T-helper 2 cell treated with Interferon-gamma antibody and Interleukin-4, amounts not matched to agents 5 μg/mL and 100 μg/mL, for 36 hours (primary cell): ENCODE measurements at regions not wholly inside any gene's neighbourhood (a gene's known extent, or its start where the extent isn't known, plus 50 kb on each side); places are given as distances from the start of the nearest gene placed in this dataset.
"Not testable (repeated sequence)": the region's sequence is repeated elsewhere in the genome, so short reads cannot be mapped to it uniquely, and the experiment has no call there.

Source experiments
- DNase-seq: peaks from one replicate; pipeline ENCODE4 v3.0.0; 2021; ENCODE audit warnings: low spot score
- H3K27ac Mint-ChIP-seq: one replicate; pipeline ENCODE4 v1.8.0; 2021; ENCODE audit warnings: mild to moderate bottlenecking, mixed read lengths
- H3K27me3 Mint-ChIP-seq: one replicate; pipeline ENCODE4 v1.8.0; 2021; ENCODE audit warnings: low read depth, mixed read lengths
- H3K36me3 Mint-ChIP-seq: one replicate; pipeline ENCODE4 v1.8.0; 2021; ENCODE audit warnings: low read depth, mixed read lengths
- H3K4me1 Mint-ChIP-seq: one replicate; pipeline ENCODE4 v1.8.0; 2021; ENCODE audit warnings: low read depth, mixed read lengths
- H3K4me3 Mint-ChIP-seq: one replicate; pipeline ENCODE4 v1.8.0; 2022; ENCODE audit warnings: mild to moderate bottlenecking, moderate library complexity, mixed read lengths
- H3K9me3 Mint-ChIP-seq: one replicate; pipeline ENCODE4 v1.8.0; 2021; ENCODE audit warnings: mixed read lengths

DNA sequence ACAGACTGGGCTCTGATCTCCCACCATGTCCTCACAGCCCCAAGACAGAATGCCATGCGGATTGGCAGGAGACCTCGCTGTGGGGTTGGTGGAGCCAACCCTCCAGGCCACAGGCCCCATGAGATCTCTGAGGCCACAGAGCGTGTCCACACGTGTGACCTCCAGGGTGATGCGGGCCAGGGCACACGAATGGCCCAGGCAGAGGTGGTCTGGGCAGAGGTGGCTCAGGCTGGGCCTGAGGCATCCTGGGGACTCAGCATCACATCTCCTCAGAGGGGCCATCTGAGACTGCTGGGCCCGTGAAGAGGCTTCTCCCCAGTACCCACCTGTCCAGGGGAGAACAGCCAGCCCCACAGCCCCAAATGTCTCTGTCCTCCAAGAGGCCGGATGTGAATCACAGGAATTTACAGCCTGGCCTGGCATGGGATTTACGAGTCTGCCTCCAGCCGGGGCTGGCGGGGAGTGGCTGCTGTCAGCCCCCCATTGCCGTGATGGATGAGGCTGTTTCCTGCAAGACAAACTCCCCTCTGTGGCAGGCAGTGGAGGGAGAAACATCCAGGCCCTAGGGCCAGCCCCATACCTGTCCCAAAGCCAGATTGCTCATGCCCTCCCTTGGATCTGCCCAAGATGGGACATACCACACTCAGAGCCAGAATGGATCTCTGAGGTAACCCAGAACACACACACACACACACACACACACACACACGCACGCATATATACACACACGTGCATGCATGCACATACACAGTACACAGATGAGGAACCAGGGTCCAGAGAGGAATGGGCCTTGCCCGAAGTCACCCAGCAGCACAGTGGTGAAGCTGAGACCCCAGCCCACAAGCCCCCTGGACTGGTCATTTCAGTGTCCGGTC is 208.3 kb downstream of the TBC1D2B start:
- Mint-ChIP-seq H3K9me3 (no peaks in the 10 kb centered on the region), H3K4me1 (no peaks in the 10 kb centered on the region), H3K27ac (no peak overlapping the region), H3K27me3 (peaks cover 2% of the 10 kb centered on the region), H3K36me3 (no peaks in the 10 kb centered on the region), H3K4me3 (no peak overlapping the region)
- no peak for DNase-seq

GRCh38 chr15:77868048-77868629 is 209.4 kb downstream of the TBC1D2B start:
- not testable (repeated sequence) for H3K4me1 Mint-ChIP-seq, DNase-seq, H3K36me3 Mint-ChIP-seq, H3K27me3 Mint-ChIP-seq, H3K27ac Mint-ChIP-seq, H3K9me3 Mint-ChIP-seq, H3K4me3 Mint-ChIP-seq

GRCh38 chr15:77867266-77868047 is 210.1 kb downstream of the TBC1D2B start:
- Mint-ChIP-seq H3K36me3 (no peaks in the 10 kb centered on the region), H3K27ac (no peak overlapping the region), H3K4me1 (no peaks in the 10 kb centered on the region), H3K4me3 (no peak overlapping the region), H3K27me3 (peaks cover 2% of the 10 kb centered on the region), H3K9me3 (no peaks in the 10 kb centered on the region)
- DNase-seq: no peak

DNA sequence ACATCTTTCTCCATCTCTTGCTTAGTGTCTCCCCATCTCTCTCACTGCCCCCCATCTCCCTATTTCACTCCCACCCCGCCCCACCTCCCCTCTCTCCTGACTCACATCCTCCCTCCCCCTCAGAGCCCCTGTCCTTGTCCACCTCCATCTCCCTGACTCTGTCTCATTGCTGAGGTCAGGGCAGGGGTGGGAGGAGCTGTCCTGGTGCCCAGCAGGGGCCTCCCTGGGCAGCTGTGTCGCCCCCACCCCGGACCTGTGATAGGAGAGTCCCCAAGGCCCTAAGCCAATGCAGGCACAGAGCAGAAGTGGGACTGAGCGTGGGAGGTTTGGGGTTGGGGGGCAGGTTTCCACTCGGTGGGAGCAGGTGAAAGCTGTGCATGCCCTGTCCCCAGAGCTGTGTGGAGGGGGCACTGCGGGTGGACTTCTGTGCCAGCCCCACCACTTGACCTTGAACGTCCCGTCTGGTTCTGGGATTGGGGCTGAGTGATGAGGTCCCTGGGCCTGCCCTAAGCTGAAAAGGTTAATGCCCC is 210.8 kb downstream of the TBC1D2B start:
- Mint-ChIP-seq H3K9me3 (no peaks in the 10 kb centered on the region), H3K4me3 (no peak overlapping the region), H3K4me1 (no peaks in the 10 kb centered on the region), H3K36me3 (no peaks in the 10 kb centered on the region), H3K27me3 (peaks cover 2% of the 10 kb centered on the region), H3K27ac (no peak overlapping the region)
- DNase-seq: no peak

GRCh38 chr15:77866186-77866585 is 211.3 kb downstream of the TBC1D2B start:
- Mint-ChIP-seq H3K4me3 (no peak overlapping the region), H3K9me3 (no peaks in the 10 kb centered on the region)
- no peak for DNase-seq

DNA sequence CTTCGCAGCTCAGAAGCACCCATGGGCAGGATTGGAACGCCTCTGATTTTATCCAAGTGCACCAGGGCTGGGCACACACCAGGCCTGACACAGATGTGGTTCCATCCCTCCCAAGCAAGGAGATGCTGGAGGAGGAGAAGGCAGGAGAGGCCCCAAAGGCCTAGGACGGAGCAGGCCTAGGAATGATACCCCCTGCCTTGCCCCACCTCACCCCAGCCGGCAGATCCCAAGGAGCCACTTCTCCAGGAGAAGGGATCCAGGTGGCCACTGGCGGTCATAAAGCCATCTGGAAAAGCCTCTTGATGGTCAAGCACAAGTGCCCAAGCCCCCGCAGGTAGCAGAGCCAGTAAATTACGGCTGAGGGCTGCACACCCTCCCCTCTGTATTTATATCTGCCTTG is 211.8 kb downstream of the TBC1D2B start:
- Mint-ChIP-seq H3K27ac (no peak overlapping the region), H3K36me3 (no peaks in the 10 kb centered on the region)
- DNase-seq: no peak

More at GRCh38 chr15:77866186-77866585, 211.3 kb downstream of the TBC1D2B start:
- Mint-ChIP-seq H3K4me1 (no peaks in the 10 kb centered on the region), H3K36me3 (no peaks in the 10 kb centered on the region), H3K27me3 (no peaks in the 10 kb centered on the region), H3K27ac (no peak overlapping the region)

GRCh38 chr15:77865106-77865610 is 212.4 kb downstream of the TBC1D2B start:
- no peaks in the 10 kb centered on the region for H3K36me3 Mint-ChIP-seq

More for the DNA sequence above, 211.8 kb downstream of the TBC1D2B start:
- Mint-ChIP-seq H3K4me3 (no peak overlapping the region), H3K27me3 (no peaks in the 10 kb centered on the region), H3K9me3 (no peaks in the 10 kb centered on the region), H3K4me1 (no peaks in the 10 kb centered on the region)

GRCh38 chr15:77864211-77865105 is 213.1 kb downstream of the TBC1D2B start:
- Mint-ChIP-seq H3K27ac (no peak overlapping the region), H3K4me1 (no peaks in the 10 kb centered on the region), H3K4me3 (no peak overlapping the region), H3K9me3 (no peaks in the 10 kb centered on the region), H3K36me3 (no peaks in the 10 kb centered on the region), H3K27me3 (no peaks in the 10 kb centered on the region)
- no peak for DNase-seq

More at GRCh38 chr15:77865106-77865610, 212.4 kb downstream of the TBC1D2B start:
- Mint-ChIP-seq H3K27me3 (no peaks in the 10 kb centered on the region), H3K27ac (no peak overlapping the region), H3K4me1 (no peaks in the 10 kb centered on the region), H3K9me3 (no peaks in the 10 kb centered on the region), H3K4me3 (no peak overlapping the region)
- no peak for DNase-seq

DNA sequence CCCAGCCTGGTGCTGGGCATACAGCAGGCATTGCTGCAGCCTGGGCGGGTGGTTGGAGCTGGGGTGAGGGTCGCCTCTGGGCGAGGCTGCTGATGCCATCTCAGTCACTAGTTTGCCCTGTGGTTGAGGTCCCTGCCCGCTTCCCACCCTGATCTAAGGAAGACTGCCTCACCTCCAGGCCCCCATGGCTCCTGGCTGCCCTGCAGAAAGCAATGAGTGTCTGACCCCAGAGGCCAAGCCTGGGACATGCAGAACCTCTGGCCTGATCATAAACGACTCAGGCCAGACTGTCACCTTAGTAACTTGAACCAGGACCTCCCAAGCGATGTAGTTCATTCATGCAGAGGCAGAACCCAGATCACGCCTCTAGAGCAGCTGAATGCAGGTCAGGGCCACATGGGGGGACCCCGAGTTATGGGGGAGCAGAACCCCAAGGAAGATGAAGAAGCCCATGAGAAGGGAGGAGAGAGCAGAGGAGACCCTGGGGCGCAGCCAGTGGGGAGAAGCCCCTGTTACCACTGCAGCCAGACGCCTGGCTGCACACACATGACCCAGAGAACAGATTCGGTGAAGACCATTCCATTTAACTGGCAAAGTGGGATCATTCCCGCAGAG is 213.9 kb downstream of the TBC1D2B start:
- DNase-seq: no peak
- Mint-ChIP-seq H3K9me3 (no peaks in the 10 kb centered on the region), H3K27ac (no peak overlapping the region), H3K36me3 (no peaks in the 10 kb centered on the region), H3K27me3 (no peaks in the 10 kb centered on the region), H3K4me3 (no peak overlapping the region), H3K4me1 (no peaks in the 10 kb centered on the region)

DNA sequence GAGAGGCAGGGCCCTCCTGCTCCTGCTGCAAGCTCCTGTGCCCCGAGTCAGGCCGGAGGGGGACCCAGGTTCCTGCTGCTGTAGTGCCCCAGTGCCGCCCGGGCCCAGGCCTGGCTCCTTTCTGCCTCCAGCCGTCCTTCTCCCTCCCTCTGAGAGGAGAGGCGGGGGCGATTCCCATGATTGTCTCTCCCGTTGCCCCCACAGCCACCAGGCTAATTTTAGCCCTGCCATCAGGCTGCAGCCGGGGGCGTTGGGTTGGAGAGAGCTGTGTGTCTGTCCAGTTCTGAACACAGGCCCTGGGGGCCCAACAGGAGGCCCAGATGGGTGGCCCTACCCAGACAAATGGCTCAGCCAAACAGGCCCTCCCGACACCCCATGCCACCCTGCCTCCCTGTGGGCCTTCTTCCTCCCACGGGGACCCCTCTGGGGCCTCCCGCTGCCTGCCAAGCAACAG is 214.8 kb downstream of the TBC1D2B start:
- Mint-ChIP-seq H3K4me3 (no peak overlapping the region), H3K4me1 (no peaks in the 10 kb centered on the region), H3K27me3 (no peaks in the 10 kb centered on the region)

DNA sequence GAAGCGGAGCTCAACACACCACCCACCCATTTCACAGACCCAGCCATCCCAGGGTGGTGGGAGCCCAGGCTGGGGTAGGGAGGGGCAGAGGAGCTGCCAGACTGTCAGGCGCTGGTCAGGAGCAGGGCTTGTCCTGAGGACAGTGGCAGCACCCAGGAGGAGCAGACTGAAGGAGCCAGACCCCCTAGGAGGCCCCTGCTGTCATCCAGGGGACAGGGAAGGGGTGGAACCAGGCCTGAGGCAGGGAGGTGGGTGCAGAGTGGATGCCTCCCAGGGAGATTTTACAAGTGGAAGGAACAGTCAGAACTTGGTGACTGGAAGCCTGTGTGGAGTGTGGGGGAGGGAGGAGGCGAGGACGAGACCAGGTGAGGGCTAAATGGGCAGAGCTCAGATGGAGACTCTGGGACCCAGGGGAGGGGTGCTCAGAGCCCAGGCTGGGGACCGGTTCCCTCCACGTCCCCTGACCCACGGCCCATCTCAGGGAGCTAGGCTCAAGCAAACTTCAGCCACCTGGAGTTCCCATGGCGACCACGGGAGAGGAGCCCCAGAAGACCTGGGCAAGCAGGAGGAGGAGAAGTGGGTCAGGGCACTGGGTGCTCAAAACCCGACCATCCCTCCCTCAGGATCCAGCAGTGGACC is 215.4 kb downstream of the TBC1D2B start:
- H3K4me1 Mint-ChIP-seq, DNase-seq, H3K4me3 Mint-ChIP-seq, H3K27ac Mint-ChIP-seq, H3K27me3 Mint-ChIP-seq, H3K36me3 Mint-ChIP-seq, H3K9me3 Mint-ChIP-seq: not testable (repeated sequence)

More for the DNA sequence above, 214.8 kb downstream of the TBC1D2B start:
- Mint-ChIP-seq H3K36me3 (no peaks in the 10 kb centered on the region), H3K27ac (no peak overlapping the region), H3K9me3 (no peaks in the 10 kb centered on the region)
- DNase-seq: no peak

GRCh38 chr15:77860071-77860691 is 217.3 kb downstream of the TBC1D2B start:
- Mint-ChIP-seq H3K9me3 (no peaks in the 10 kb centered on the region), H3K36me3 (no peaks in the 10 kb centered on the region), H3K27me3 (peaks cover 1% of the 10 kb centered on the region), H3K27ac (no peak overlapping the region), H3K4me1 (no peaks in the 10 kb centered on the region), H3K4me3 (no peak overlapping the region)
- DNase-seq: no peak
